ENCODE measurements at regions not wholly inside any gene's neighbourhood (a gene's known extent, or its start where the extent isn't known, plus 50 kb on each side); places are given as distances from the start of the nearest gene placed in this dataset.

GRCh38 chr5:57816108-57816507 is 333.5 kb upstream of the ACTBL2 start:
- TF ChIP-seq CTCF (IDR thresholded peaks at IDR 0.05) (no peak), POLR2A (IDR thresholded peaks at IDR 0.05) (no peak)

Measured in stomach (tissue), 4 donors.